Right renal pelvis (tissue), 4 donors: ENCODE measurements at regions not wholly inside any gene's neighbourhood (a gene's known extent, or its start where the extent isn't known, plus 50 kb on each side); places are given as distances from the start of the nearest gene placed in this dataset.

Experiments used
- DNase-seq, 4 donors: peaks; one replicate each; pipeline ENCODE4 v3.0.0-alpha.2; 2013; ENCODE audit warnings: low read depth in 4 of 4, low spot score in 3 of 4, missing footprints in 1 of 4

DNA sequence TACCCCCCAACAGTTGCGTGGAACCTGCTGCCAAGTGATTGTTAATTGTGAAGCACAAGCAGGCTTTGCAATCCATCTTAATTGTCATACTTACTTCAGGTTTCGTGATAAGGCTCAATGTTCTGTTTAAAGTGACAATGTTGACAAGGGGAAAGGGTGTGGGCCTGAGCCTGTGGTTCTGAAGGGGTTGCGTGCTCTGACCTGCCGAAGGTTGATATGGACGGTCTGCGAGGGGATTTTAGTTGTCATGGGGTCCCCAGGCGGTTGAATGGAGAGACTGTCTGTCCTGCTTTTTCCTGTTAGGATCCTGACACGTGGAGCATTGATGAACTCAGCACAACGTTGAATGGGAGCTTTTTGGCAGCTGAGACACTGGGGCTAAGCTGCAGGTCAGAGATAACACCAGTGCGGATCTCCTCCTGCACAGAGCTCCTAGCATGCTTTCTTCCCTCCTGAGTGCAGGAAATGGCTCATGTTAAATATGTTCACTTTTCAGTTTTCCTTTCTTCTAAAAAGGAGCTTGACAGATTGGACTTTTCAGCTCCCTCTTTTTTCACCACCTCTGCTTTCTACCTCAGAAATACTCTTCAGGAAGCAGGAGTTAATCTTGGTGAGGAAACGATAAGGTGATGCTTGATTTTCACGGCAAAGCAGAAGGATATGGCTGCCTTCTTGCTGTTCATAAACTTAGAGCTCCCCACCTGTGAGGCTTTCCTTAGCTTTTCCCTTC lies 62.9 kb upstream of the ZEB2 start:
- DNase-seq = no peak

DNA sequence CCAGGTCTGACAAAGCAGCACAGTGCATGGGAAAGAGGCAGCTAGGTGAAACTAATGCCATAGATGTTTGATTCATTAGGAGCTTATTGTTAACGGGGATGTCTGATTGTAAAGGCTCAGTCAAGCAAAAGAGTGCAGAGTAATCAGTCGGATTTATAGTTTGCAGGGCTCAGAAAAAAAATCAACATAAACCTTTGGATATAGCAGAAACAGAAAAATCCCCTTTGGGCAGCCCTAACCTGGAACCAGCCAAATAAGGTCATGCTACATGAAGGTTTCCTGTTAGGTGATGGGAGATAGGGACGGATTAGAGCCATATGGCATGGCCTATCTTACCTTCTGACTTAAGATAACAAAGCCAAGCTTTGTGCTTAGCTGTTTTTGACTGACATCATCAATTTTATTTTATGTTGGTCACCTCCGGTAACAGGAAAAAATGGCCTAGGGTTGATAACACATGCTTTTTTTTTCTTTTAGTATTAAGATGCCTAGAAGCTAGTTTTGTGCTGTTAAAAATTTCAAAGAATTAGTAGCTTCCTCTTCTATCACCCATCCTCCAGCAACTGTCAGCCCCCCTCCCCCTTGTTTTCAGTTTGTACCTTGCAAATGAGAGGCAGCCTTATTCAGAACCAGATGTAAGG lies 60.7 kb upstream of the ZEB2 start:
- DNase-seq = no peak

DNA sequence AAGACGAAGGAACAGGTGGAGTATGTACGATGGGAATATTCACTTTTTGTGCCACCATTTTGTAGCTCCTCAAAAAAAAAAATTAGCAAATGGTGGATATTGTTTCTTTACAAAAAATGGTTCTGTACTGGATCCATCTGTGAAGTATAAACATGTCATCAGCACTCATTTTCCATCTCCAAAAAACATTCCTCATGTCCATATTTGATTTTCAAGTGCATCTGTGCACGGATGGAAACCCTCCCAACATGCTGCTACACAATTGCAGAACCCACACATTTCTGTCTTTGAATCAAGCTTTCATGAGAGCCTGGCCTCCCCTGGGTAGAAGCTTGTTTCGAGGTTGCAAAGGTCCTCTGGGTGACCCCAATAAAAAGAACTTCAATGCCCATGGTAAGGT lies 59.6 kb upstream of the ZEB2 start:
- no peak for DNase-seq

DNA sequence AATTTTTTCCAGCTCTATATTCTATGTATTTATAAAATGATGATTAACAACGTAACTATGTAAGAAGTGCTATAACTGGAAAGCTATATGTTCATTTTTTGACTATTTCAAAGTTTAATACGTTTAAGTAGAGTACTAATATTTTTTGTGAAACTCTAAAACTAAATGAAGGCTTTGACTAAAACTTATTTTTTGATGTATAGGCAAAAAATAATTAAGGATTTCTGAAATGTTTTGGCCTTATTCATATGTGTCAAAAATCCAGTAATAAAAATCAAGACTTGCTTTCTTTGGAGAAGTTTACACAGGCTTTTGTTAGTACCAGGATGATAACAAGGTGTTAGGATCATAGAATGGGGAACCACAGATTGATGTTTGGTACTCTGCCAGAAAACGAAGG lies 58.2 kb upstream of the ZEB2 start:
- no peak for DNase-seq

DNA sequence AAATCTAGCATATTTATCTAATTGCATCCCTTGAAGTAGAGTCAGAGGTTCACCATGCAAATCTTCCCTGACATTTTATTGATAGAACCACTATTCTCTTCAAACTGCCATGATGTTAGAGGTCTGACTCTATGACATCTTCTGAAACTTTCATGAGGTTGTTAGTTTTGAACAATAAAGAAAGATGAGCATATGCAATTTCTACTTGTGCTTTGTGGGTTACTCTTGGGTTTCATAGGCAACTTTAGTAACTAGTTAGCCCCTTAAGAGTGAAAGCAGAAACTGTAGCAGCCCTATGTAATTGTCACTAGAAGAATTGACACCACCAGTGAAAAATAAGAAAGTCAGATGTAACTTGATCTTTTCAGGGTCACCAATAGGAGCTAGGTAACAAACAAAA lies 53.1 kb upstream of the ZEB2 start:
- no peak for DNase-seq

DNA sequence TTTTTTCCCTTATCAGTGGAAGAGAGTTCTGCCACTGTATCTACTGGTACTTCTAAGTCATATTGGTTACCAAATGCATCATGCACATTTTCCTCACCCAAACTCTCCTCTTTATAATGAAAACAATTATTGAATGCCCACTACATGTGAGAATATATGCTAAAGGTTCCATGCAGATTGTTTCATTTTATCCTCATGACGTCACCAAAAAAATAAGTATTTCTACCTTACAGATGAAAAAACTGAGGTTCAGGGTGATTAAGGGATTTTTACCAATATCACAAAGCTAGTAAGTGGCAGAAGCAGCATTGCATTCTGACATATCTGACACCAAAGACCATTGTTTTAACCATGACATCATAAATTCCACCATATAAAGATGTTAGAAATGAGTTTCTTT lies 51.9 kb upstream of the ZEB2 start:
- DNase-seq = no peak

DNA sequence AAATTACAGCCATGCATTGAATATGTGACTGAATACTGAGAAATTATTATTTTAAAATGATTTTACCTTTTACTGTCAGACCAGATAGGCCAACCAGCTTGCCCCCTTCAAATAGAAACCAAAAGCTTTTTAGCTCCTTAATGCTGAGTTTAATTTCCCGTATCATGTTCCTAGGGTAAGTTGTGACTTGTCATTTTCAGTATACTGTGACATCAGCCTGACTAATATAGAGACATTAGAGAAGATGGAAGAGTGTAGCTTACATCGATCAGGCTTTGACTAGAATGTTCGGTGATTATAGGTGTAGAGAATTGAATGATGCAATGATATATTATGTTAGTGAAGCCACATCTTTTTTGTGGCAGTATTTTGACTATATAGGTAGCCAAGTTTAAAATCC lies 50.6 kb upstream of the ZEB2 start:
- DNase-seq = no peak
